Ascending aorta (tissue), 2 donors: ENCODE measurements at regions not wholly inside any gene's neighbourhood (a gene's known extent, or its start where the extent isn't known, plus 50 kb on each side); places are given as distances from the start of the nearest gene placed in this dataset.

ENCODE experiments used
- DNase-seq, 2 donors: peaks; one replicate each; pipeline ENCODE4 v3.0.0-alpha.2; 2019; ENCODE audit warnings: low spot score in 2 of 2
- H3K27ac ChIP-seq, 2 donors: fragments of 200-600 bp; sonication (generic); one replicate each; pipeline ENCODE4 v1.5.1; 2016 to 2017; ENCODE audit warnings: mild to moderate bottlenecking in 1 of 2
- H3K27me3 ChIP-seq: fragments of 200-600 bp; sonication (generic); one replicate; pipeline ENCODE4 v1.5.1; 2017
- H3K36me3 ChIP-seq, 2 donors: fragments of 200-600 bp; sonication (generic); one replicate each; pipeline ENCODE4 v1.5.1; 2016
- H3K4me1 ChIP-seq, 2 donors: fragments of 200-600 bp; sonication (generic); one replicate each; pipeline ENCODE4 v1.5.1; 2016 to 2017; ENCODE audit warnings: mild to moderate bottlenecking in 1 of 2
- H3K4me3 ChIP-seq, 2 donors: fragments of 200-600 bp; sonication (generic); one replicate each; pipeline ENCODE4 v1.5.1; 2016 to 2017; ENCODE audit warnings: mild to moderate bottlenecking in 1 of 2
- H3K9me3 ChIP-seq, 2 donors: fragments of 200-600 bp; sonication (generic); one replicate each; pipeline ENCODE4 v1.5.1; 2016
- CTCF ChIP-seq, 3 experiments: fragments of 200-600 bp in 2 of 3; fragments of 450-650 bp in 1 of 3; sonication (generic) in 2 of 3; IDR thresholded peaks; one replicate each; pipeline ENCODE4 v1.5.1; 2016 to 2019; ENCODE audit warnings: antibody characterized with exemption in 3 of 3, mild to moderate bottlenecking in 1 of 3, moderate library complexity in 1 of 3
- intact Hi-C: fragments of 100-400 bp; cut with DNase I; formaldehyde crosslinking; loops from one replicate; pipeline ENCODE4 v1.15.1; 2023

GRCh38 chrX:17262123-17262522 is 112.9 kb upstream of the NHS start:
- peaks cover 0 to 2% of the 10 kb centered on the region in 2 donors for H3K9me3 ChIP-seq
- DNase-seq, result no peak
- no peak overlapping the region for H3K4me3 ChIP-seq
- H3K27me3 ChIP-seq, result no peaks in the 10 kb centered on the region
- TF ChIP-seq CTCF (IDR thresholded peaks at IDR 0.05), result no peak
- no peaks in the 10 kb centered on the region for H3K4me1 ChIP-seq
- no peaks in the 10 kb centered on the region for H3K36me3 ChIP-seq
- intact Hi-C loops, result no loop called here
- no peak overlapping the region for H3K27ac ChIP-seq

GRCh38 chrX:17266136-17266535 is 108.9 kb upstream of the NHS start:
- DNase-seq, result no peak
- intact Hi-C loops, result no loop called here
- Histone ChIP-seq H3K27ac (no peak overlapping the region), H3K4me1 (no peaks in the 10 kb centered on the region), H3K4me3 (no peak overlapping the region), H3K36me3 (no peaks in the 10 kb centered on the region), H3K27me3 (no peaks in the 10 kb centered on the region), H3K9me3 (no peaks in the 10 kb centered on the region)
- no peak for TF ChIP-seq CTCF (IDR thresholded peaks at IDR 0.05)

DNA sequence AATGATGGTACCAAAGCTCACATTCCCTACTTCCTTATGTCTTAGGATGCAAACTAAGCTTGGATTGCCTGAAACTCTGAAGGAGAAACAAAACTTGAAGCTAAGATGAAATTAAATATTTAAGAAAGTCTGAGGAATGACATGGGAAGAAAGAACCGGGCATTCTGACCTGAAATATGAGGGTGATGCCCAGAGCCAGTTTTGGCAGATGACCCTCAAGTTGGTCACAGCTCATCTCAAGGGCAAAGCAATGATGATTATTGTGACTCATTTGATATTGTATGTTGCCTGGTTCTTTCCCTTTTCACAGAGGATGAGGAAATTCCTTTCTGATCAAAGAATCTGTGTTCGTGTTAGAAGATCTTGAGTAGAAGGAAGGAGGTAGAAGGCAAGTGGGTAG is 96.0 kb upstream of the NHS start:
- H3K4me3 ChIP-seq, result no peak overlapping the region
- H3K36me3 ChIP-seq, result no peaks in the 10 kb centered on the region
- H3K27me3 ChIP-seq, result no peaks in the 10 kb centered on the region
- H3K27ac ChIP-seq, result no peak overlapping the region
- DNase-seq, result no peak
- TF ChIP-seq CTCF (IDR thresholded peaks at IDR 0.05), result no peak
- no peaks in the 10 kb centered on the region for H3K9me3 ChIP-seq
- no peaks in the 10 kb centered on the region for H3K4me1 ChIP-seq
- intact Hi-C loops, result no loop called here

GRCh38 chrX:17285983-17286382 is 89.0 kb upstream of the NHS start:
- DNase-seq, result no peak

GRCh38 chrX:17291171-17291900 is 83.7 kb upstream of the NHS start:
- DNase-seq, result no peak
- H3K27me3 ChIP-seq, result no peaks in the 10 kb centered on the region
- intact Hi-C loops, result no loop called here
- no peak overlapping the region for H3K4me3 ChIP-seq
- no peaks in the 10 kb centered on the region for H3K36me3 ChIP-seq
- no peak for TF ChIP-seq CTCF (IDR thresholded peaks at IDR 0.05)
- H3K27ac ChIP-seq, result peak overlapping the region; percentile 63 to 75
- H3K9me3 ChIP-seq, result no peaks in the 10 kb centered on the region
- no peaks in the 10 kb centered on the region for H3K4me1 ChIP-seq

More at GRCh38 chrX:17285983-17286382, 89.0 kb upstream of the NHS start:
- Histone ChIP-seq H3K27ac (no peak overlapping the region), H3K4me1 (no peaks in the 10 kb centered on the region), H3K27me3 (no peaks in the 10 kb centered on the region), H3K36me3 (no peaks in the 10 kb centered on the region), H3K9me3 (no peaks in the 10 kb centered on the region), H3K4me3 (no peak overlapping the region)
- intact Hi-C loops, result no loop called here
- TF ChIP-seq CTCF (IDR thresholded peaks at IDR 0.05), result no peak
